HL-60/S4 (cell line): ENCODE measurements at regions not wholly inside any gene's neighbourhood (a gene's known extent, or its start where the extent isn't known, plus 50 kb on each side); places are given as distances from the start of the nearest gene placed in this dataset.
"Not testable (repeated sequence)": the region's sequence is repeated elsewhere in the genome, so short reads cannot be mapped to it uniquely, and the experiment has no call there.

Source experiments
- in situ Hi-C: fragments of 300-500 bp; cut with MboI; formaldehyde crosslinking; loops from 2 replicates; pipeline ENCODE4 v1.14.3; 2022; ENCODE audit warnings: low sequenced_read_pairs

DNA sequence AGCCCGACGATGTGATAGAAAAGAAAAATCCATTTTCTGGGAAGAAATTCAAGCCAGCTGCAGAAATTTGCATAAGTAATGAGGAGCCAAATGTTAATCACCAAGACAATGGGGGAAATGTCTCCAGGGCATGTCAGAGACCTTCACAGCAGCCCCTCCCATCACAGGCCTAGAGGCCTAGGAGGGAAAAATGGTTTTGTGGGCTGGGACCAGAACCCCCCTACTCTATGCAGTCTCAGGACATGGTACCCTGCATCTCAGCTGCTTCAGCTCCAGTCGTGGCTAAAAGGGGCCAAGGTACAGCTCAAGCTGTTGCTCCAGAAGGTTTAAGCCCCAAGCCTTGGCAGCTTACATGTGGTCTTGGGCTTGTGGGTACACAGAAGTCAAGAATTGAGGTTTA is 155.5 kb upstream of the FOXQ1 start:
- in situ Hi-C loops: not testable (repeated sequence)

DNA sequence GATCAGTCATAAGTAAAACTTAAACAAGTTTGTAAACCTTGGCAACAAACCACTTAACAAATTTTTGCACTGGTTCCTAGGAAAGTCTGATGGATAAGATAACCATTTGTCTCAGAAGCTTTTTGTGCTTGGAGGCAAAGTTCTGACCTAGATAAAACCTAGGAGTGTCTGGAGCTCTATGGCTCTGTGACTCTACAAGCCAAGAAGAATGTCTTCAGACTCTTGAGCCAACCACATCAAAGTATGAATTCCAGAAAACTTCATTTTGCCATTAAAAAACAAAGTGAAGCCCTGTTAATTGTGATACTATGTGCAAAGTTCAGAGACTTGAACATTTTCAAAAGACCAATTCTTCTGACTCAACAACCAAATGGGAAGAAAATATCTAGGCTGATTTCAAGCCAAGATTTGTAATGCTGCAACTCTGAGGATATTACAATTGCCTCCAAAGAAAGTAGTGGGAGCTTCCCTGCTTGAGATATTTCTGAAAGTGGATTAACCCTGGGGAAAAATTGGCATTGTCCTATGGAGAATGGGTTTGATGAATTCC is 158.1 kb upstream of the FOXQ1 start:
- in situ Hi-C loops: no loop called here

DNA sequence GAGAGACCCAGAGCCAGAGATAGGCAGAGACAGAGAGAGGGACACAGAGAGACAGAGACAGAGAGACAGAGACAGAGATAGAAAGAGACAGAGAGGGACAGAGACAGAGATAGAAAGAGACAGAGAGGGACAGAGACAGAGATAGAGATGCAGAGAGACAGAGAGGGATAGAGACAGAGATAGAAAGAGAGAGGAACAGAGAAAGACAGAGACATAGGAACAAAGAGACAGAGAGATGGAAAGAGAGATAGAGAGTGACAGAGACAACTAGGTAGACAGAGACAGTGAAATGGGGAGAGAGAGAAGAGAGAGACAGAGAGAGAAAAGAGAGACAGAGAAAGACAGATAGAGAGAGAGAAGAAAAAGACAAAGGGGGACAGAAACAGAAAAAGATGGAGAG is 165.4 kb upstream of the FOXQ1 start:
- in situ Hi-C loops: no loop called here

DNA sequence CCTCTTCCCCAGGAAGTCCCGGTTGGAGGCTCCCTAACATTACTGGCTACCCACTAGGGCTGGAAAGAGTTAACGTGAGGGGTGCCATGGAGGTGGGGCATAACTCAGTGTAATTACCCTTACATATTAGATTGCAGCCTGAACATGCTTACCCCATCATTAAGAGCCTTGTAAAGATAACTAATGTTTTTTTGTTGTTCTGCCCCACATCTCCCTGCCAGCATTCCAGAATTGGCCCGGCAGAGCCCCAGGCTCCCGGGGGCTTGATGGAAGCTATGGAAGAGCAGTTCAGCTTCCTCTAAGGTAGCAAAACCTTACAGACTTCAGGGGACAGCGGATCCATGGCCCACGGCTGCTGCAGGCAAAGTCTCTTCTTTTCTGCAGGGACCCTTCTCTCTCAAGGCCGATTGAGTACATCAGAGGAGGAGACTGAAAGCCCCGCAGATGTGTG is 166.1 kb upstream of the FOXQ1 start:
- in situ Hi-C loops: no loop called here

DNA sequence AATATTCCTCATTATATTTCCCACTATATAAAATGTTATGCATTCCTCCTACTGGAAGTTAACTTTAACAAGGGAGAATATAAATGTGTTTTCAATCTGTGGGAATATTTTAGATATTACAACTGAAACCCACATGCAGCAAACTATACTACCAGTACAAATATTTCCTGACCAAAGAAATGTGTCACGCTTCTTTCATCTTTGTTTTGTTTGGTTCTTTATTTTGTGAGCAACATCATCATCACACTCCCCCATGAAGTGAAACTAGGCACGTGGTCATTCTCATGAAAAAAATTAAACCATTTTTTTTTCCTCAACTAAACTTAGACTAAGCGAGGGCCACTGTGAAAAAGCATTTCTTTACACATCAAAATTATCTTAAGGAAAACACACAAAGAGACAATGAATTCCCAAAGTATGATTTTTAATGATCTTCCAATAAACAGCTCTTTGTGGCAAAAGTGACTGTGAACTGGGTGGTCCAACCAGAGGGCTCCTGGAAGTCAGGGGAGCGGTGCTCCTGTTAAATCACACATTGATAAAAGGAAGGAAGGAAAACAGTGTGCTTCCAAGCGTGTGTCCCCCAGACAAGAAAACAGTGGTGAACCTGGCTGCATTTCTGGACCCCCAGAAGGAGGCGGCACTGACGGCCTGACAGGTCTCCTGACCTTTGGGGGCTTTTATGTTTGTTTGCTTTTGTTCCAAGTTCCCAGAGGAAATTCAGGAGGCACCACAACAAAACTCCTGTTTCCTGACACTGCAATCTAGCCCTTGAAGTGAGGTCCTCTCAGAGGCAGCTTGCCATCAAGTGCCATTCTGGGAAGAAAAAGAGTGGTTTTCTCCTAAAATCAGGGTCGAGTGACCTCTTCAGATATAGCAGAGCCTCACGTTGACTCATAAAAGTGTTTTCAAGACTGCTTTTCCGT is 166.8 kb upstream of the FOXQ1 start:
- in situ Hi-C loops: no loop called here

DNA sequence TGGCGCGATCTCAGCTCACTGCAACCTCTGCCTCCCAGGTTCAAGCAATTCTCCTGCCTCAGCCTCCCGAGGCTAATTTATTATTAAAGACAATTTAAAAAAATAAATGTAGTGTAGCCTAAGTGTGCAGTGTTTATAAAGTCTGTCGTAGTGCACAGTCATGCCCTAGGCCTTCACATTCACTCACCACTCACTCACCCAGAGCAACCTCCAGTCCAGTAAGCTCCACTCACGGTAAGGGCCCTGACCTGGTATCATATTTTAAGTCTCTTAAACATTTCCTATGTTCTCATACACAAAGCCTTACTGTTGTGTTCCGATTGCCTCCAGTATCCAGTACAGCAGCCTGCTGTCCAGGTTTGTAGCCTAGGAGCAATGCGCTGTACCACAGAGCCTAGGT is 168.2 kb upstream of the FOXQ1 start:
- in situ Hi-C loops: no loop called here

DNA sequence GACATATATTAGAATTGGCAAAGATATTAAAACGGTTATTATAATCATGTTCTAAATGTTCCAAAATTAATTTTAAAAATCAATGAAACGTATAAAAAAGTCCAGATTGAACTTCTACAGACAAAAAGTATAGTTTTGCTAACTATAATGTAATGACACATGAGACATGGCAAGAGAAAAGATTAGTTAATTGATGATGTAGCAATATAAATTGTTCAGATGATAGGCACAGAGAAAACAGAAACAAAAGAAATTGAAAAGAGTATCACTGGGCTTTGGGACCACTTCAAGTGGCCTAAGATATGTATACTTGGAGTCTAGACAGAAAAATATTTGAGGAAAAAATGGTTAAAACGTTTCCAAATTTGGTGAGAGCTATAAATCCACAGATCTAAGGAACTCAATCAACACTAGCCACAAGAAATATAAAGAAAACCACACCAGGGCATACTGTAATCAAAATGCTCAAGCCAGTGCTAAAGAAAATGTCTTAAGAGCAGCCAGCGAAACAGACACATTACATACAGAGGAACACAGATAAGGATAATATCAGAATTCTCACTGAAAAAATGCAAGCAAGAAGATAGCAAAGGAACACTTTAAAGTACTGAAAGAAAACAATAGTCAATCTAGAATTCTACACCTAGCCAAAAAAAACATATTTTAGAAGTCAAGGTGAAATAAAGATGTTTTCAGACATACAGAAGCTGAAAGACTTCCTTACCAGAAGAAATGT is 172.6 kb upstream of the FOXQ1 start:
- in situ Hi-C loops: no loop called here

DNA sequence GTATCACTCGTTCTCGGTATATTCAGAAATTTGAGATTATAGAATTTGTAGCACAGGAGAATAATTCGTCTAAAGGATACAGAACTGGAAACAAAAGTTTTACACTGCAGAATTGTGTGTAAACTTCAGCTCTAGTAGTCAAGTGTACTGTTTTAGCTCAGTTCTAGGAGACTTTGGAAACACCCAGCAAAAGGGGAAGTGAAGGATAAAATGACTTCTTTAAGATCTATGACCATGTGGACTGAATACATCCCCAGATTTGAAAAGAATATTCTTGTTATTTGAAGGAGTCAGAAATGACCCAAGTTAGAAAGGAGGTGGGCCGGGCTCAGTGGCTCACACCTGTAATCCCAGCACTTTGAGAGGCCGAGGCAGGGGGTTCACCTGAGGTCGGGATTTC is 174.0 kb upstream of the FOXQ1 start:
- in situ Hi-C loops: no loop called here

DNA sequence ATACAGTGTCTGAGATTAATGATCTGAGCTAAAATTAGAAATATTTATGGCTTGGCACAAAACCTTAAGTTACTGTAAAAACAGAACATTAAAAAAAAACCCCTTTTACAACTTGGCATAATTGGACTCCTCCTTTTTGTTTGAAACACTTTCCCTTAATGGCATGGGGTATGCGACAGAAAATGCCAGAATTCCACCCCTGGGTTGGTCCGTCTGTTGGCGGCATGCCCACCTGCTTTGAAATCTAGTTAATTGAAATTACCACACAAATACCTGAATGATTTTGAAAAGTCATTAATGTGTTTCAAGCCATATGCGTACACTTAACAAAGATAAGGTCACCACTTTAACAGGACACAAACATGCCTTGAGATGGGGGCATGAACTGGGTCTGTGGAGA is 175.1 kb upstream of the FOXQ1 start:
- in situ Hi-C loops: no loop called here

DNA sequence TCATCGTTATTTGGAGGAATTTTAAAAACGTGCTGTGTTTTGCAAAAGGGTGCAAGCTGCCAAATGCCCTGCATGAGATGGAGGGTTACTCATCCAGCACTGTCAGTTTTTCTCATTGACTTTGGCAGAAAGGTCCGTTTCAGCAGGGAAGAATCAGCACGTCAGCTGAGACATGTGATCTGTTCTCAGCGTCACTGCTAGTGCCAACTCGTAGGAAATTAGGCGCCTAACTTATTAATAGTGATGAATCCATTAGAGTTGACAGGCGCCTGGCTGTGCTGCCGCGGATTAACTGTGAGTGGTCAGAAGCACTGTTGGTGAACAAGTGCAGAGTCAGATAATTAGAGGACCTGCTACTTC is 175.5 kb upstream of the FOXQ1 start:
- in situ Hi-C loops: no loop called here

DNA sequence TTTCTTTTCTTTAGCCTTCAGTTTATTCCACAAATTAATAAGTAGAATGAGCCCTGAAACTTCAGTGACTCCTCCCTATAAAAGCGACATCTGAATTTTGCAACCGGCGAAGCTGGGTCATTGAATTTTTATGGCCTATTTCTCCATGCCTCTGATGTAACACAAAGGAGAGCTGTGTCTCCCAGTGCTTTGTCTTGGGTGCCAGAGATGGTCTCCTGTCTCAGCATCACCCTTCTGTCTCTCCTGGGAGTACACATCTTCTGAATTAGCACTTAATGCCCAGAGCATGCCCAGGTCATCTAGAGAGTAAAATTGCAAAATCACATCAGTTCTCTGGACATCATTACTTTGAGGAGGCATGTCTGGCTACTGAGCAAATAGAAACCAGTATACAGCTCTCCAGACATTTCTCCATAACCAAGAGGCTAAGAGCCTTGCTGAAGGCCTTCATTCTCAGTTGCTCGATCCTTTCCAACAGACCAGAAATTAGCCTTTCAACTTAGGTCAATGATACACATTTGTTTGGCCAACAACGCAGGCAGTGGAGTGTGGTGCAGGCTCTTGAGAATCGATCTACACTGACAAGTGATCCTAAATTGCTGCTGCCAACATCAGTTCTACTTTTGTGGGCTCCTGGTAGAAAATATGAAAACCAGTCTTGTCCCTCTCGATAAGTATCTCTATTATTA is 176.0 kb upstream of the FOXQ1 start:
- in situ Hi-C loops: no loop called here

DNA sequence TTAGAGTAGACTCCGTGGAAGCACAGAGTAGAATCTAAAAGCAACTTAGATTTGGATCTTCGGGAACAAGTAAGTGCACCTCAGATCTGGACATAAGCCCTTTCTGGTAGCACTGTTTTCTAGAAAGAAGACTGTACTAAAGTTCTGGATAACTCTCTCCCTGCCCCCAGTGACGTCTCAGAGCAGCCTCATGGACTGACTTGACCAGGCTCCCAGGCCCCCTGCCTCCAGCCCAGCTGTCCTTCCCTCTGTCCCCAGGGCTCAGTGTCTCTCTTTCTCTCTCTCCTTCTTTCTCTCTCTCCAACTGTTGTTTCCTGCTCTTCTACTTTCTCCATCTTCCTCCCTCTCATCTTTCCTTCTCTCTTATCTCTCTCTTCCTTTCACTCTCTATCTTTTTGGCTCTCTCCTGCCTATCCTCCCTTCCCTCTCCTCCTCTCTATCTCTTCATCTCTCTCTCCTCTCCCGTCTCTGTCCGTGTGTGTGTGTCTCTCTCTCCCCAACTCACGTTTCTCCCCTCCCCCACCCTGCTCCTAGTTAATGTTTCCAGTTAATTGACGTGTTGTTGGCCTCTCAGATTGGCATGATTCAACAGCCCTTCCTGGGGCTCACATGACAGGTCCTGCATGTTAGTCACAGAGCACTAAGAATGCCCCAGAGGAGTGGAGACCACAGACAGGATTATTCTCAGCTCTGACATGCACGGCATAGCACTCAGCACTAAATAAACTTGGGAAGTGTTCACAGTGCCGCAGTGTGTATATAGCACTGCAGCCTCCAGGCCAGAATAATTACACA is 180.4 kb upstream of the FOXQ1 start:
- in situ Hi-C loops: no loop called here

DNA sequence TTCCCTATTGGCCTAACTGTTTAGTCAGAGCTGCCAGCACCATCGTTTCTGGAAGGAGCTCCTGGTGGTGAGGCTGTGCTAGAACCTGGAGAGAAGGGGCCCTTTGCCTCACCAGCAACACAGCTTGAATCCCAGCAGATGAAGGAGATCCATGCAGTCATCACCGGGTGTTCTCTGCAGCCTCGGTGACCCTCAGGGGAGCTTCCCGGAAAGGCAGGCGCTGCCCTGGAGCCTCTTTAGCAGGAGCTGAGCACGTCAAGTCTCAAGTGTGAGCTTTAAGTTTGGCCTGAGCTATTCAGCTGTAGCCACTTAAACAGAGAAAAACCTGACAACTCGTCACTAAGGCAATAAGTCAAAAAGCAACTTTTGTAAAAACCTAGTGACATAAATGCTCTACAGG is 181.2 kb upstream of the FOXQ1 start:
- in situ Hi-C loops: no loop called here

DNA sequence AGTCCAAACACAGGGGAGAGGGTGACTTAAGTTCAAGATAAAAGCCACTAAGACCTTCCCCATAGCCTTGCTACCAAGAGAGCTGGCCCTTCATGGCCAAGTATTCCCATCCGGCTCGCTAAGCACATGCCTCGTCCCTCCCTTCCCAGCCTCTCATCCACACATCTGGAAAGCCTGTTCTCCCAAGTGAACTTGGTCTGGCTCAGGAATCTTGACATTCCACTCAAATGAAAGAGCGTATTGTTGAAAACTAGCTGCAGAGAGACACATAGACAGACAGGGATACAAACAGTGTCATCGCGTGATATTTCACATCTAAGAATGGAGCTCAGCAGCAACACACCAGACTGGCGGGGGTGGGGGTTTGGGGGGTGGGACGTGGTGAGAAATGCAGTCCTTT is 182.8 kb upstream of the FOXQ1 start:
- in situ Hi-C loops: no loop called here

DNA sequence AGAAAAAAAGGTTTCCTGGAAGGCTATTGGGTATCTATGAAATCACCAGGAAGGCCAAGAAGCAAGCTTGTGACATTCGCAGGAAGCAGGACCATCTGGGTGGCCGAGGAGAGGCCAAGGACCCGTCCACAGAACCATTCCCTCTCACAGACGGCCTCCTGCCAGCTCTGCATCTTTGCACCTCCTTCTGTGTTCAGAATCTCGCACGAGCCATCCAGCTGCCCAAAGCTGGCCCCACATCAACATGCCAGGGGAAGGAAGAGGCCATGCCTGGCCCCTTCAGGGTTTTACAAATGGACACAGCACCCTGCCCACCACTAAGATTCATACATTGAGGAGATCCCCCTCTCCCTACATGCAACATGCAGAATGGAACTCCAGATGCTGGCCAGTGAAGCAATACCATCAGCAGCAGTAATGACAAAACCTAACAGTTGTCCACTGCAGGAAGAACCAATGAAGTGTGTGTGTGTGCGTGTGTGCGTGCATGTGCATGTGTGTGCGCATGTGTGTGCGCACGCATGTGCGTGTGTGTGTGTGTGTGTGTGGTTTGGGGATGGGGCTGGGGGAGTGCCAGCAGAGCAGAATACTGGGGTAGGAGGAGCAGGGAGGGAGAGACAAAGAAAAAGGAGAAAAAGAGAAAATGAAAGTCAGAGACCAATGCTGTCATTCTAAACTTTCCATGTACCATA is 184.2 kb upstream of the FOXQ1 start:
- in situ Hi-C loops: no loop called here

DNA sequence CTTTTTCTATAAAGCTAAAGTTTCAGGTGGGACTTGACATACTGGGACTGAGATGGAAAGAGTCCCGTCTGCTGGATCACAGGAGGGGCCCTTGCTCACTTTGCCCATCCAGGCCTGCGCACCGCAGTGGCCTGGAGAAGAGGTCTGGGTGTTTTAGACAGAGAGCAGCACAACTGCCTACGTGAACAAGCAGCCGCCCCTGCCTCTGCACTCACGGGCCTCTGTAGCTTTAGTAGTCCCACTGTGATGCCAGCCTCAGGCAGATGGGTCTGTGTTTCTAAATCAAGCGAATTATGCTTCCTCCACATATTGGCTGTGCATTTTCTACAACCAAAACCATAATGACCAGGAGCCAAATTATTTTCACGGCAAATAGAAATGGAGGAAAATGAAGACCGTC is 184.8 kb upstream of the FOXQ1 start:
- in situ Hi-C loops: no loop called here

DNA sequence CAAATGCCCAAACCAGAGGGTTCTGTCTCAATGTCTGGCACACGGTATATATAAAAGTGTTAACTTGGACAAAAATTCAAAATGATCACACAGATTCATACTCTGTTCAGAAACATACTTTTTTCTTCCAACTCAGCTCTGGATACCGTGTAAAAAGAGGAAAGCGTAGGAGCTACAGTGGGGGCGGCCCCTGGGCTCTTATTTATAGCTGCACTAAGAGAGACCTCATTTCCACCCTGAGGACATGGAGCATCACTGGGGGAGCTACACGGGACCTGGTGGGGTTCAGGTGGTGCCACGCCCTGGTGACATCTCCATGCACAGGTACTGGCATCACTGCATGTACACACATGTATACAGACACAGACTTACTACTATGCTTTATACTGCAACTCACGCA is 185.9 kb upstream of the FOXQ1 start:
- in situ Hi-C loops: no loop called here

DNA sequence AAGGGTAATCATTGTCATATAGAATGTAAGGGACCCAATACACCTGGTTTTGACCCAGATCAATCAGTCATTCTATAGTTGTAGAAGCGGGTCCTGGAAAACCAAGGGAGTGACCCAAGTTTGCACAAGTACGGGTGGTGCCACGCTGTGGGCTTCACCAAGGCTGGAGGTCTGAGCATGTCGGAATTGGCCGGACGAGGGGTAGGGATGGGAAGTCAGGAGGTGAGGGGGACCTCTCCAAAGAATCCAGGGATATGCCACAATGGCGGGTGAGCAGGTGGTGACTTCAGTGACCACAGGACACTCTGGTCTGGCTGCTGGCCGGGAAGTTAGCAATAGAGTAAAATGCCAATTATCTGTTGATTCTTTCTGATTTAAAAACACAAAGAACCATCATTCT is 186.6 kb upstream of the FOXQ1 start:
- in situ Hi-C loops: no loop called here

DNA sequence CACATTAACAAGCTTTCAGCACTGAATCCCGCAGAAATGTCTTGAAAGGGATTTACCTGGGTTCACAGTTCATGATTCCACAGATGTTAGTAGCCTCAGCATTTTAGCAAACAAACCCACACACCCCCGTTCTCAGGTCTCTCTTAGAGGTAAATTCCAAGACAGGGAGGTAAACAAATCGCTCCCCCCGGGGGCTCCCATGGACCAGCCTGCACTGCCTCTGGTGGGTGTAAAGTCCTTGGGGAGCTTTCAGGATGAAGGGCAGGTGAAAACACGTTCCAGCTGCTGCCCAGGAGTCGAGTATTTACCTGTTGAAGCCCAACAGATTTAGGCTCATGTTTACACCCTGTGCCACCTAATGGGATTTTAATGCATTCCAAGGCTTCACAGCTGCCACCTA is 187.0 kb upstream of the FOXQ1 start:
- in situ Hi-C loops: no loop called here
